CD4-positive, alpha-beta T cell treated with Interleukin-10 for 1 hour (primary cell): ENCODE measurements at regions not wholly inside any gene's neighbourhood (a gene's known extent, or its start where the extent isn't known, plus 50 kb on each side); places are given as distances from the start of the nearest gene placed in this dataset.
A peak's percentile ranks its signal among the peaks of the same experiment; 100 is the strongest.
"Not testable (repeated sequence)": the region's sequence is repeated elsewhere in the genome, so short reads cannot be mapped to it uniquely, and the experiment has no call there.

Source experiments
- DNase-seq: peaks from one replicate; pipeline ENCODE4 v3.0.0-alpha.2; 2020

DNA sequence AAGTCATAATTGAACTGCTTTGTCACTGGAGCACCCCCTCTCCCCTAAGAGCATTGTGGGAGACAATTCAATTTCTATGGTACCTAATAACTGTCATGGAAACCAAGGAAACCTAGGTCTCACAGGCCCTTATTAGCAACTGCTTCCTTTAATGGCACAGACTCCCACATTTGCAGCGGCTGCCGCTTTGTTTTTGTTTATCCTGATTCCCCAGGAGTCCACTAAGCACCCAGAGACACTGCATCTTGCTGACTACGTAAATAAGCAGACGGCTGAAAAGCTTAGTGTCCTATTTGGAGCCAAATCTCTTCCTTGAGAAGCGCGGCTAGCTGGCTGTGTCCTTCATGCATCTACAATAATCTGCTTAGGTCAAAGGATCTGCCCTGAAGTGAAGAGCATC is 494.4 kb downstream of the TMA16 start:
- DNase-seq, result no peak

DNA sequence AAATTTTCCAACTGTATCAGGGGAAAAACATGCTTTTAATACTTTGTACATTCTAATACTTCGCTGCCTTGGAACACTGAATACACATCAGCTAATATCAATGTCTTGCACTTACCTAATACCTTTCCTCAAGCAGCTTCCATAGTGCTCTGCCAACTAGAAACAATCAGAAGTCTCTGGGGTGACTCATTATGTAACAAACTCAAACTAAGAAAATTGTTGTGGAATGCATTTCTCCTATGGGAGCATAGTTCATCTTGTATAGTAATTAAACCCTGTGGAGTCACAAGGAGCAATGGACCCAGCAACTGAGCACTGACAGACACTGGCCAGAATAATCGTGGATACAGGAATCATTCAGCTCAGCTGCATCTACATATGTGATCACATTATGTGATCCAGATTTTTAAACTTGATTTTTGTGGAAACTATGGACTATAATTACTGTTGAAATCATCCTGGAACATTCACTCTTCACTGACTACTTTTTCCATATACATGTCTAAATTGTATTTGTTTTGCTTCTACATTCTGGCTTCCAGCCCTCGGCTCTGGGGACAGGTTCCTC is 496.9 kb downstream of the TMA16 start:
- no peak for DNase-seq

DNA sequence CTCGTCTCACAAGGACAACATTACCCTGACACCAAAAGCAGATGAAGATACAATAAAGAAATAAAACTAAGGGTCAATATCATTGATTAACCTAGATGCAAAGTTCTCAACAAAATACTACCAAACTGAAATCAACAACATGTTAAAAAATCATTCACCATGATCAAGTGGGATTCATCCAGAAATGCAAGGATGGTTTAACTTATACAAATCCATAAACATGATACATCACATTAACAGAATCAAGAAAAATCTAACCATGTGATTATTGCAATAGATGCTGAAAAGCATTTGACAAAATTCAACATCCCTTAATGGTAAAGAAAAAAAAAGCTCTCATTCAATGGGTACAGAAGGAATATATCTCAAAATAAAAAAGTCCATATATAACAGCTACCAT is 514.9 kb downstream of the TMA16 start:
- DNase-seq, result no peak

DNA sequence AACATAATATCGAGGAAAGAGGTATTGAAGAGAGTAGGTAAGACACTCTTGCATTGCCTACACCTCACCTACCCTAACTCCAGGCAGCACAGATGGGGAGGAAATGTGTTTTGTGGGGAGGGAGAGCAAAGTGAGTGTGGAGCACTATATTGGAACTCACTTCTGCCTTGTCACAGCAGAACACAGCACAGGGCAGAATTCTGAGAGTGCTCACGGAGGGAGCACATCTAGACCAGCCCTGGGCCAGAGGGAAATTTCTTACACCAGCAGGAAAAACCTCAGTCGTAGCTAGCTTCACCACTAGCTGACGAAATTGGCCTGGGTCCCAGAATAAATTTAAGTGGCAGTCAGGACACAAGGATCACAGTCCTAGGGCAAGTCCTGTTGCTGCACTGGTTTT is 517.3 kb downstream of the TMA16 start:
- DNase-seq, result no peak

GRCh38 chr4:164012396-164013027 is 518.0 kb downstream of the TMA16 start:
- peak; percentile 38 for DNase-seq

GRCh38 chr4:164021947-164022346 is 527.5 kb downstream of the TMA16 start:
- no peak for DNase-seq

GRCh38 chr4:164023214-164023613 is 528.7 kb downstream of the TMA16 start:
- DNase-seq, result no peak

- no peak for DNase-seq
Observed at GRCh38 chr4:164027805-164028204, 533.3 kb downstream of the TMA16 start.

- no peak for DNase-seq
Observed at GRCh38 chr4:164039482-164039881, 545.0 kb downstream of the TMA16 start.

DNA sequence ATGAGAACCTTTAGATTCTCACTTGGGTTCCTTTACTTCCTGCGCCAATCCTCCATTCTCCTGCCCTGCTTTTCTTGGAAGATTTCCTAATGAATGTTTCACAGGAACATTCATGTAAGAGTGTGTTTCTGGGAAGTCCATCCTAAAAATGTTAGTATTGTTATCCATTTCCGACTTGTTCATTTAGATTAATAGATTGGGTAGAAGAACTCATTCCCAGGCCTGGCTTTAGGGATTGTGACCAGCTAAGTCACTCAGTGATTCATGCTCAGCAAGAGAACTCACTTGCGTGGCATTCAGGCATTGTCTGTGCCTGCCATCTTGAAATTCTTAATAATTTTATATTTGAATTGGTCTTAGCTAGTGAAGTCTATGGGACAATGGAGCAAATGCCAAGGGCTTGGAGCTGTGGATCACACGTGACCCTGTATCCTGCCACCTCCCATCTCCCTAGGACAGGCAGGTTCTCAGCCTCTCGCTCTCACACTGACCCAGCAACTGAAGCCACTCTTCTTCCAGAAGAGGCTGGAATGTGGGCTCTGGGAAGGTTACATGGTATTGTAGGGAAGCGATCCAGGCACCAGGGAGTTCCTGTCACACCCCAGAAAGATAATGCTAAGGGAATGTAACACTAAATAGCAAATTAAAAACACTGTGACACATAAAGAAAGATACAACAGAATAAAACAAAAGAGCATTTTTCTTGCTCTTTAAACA is 562.1 kb downstream of the TMA16 start:
- DNase-seq, result no peak

DNA sequence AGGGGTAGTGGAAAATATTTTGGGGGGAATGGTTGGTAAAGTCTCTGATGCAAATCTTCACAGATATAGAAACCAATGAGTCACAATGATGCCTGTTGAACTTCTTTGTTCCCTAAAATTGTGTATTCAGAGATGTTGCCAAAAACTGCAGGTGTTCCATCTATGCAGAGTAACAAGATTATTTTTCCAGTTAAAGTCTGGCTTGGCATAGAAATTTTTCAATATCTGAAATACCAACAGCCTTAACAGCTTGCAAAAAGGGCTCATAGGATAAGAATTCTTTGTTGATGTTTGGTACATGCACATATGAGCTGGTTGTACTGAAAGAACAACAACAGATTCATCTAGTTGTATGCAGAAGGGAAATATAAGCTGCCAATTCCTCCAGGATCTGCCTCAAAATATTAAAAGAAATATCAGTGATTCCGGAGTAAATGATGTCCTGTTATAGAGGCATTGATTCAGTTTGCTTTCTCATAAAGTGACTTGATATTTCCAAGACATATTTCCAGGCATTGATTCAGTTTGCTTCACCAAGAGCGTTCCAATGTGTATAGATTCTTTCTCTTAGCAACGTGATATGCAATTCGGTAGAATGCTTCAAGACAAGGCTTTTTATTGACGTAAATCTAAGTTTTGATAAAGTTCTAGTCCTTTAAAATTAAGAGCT is 564.4 kb downstream of the TMA16 start:
- no peak for DNase-seq

DNA sequence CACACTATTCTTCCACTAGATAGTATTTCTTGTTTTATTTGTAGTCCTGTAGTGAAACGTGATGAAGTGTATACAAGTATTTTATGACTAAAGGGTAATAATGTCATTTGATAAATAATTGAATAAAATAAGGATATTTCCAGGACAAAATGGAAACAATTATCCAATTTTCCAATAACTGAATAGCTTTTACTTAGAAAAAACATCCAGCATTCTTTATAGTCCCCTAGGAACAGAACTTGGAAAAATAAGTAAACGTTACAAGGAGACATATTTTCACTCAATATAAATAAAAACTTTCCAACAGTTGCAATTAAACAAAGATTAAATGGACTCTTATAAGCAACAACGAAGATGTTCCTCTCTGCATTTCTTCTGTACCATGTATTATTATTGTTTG is 566.0 kb downstream of the TMA16 start:
- no peak for DNase-seq

DNA sequence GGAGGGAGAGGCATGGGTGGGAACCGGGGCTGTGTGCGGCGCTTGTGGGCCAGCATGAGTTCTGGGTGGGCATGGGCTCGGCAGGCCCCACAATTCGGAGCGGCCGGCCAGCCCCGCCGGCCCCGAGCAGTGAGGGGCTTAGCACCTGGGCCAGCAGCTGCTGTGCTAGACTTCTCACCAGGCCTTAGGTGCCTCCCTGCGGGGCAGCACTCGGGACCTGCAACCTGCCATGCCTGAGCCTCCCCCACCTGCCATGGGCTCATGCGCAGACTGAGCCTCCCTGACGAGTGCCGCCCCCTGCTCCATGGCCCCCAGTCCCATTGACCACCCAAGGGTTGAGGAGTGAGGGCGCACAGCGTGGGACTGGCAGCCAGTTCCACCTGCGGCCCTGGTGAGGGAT is 573.9 kb downstream of the TMA16 start:
- DNase-seq, result no peak

DNA sequence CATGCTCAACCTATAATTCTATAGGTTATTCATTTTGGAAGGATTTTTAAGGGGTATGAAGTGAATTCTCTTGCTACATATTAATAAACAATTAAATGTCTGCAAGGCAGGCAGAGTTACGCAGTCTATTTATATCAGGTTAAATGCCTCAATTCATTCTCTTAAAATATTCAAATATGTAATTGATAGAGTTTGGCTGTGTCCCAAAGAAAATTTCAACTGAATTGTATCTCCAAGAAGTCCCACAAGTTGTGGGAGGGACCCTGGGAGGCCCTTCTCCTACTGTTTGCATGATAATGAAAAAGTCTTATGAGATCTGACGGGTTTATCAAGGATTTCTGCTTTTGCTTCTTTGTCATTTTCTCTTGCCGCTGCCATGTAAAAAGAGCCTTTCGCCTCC is 576.1 kb downstream of the TMA16 start:
- DNase-seq, result no peak

DNA sequence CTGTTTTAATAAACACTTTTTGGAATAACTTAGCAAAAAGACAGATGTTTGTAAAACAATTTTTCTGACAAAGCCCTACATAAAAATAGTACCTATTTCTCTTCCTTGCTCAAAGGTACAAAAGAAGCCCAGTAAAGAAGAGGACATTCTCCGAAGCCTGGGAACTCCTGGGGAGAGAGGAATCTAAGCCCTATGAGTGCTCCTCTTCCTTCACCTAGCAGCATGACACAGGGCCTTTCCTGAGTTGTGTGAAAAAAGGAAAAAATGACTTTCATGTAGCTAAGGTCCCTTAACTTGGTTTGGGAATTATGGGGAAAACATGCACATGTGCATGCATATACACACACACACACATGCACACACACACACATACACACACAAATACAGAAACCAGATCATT is 586.9 kb downstream of the TMA16 start:
- no peak for DNase-seq

DNA sequence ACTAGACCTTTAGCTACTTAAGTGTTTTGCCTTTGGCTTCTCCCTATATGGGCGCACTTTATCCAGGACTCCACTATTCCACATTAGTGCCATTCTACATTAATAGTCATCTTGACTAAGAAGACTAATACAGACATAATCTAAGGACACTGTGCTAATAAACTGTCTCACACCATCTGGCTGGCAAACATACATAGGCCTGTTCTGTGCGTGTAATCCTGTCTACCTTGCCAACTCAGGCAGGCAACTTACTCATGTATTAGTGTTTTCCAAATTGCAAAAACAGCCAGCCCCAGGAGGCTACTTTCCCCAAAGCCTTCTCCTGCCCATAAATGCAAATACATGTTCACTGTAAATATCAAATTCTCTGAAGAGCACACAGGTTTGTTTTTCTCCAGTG is 587.3 kb downstream of the TMA16 start:
- no peak for DNase-seq

- no peak for DNase-seq
Observed at GRCh38 chr4:164087733-164088132, 593.2 kb downstream of the TMA16 start.

GRCh38 chr4:164095313-164096110 is 601.0 kb downstream of the TMA16 start:
- DNase-seq, result no peak

- DNase-seq, result no peak
Observed at GRCh38 chr4:164096766-164097518, 602.5 kb downstream of the TMA16 start.

GRCh38 chr4:164100741-164101365 is 606.4 kb downstream of the TMA16 start:
- DNase-seq, result not testable (repeated sequence)

DNA sequence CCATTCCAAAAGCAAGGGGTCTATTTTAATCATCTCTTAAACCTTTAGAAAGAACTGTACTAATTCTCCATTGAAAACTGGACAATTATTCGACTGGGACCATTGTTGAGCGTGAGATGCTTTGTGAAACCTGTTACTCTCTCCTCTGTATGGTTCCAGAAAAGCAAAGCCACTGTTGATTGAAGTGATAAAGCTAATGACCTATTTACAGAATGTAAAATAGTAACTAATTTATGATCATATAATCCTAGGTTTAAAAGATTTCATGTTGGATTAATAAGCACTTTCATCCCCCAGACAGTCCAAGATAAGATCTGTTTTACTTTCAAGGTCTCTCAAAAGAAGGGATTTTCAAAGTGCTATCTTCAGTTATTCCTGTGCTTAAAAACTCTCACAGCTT is 614.5 kb downstream of the TMA16 start:
- no peak for DNase-seq

DNA sequence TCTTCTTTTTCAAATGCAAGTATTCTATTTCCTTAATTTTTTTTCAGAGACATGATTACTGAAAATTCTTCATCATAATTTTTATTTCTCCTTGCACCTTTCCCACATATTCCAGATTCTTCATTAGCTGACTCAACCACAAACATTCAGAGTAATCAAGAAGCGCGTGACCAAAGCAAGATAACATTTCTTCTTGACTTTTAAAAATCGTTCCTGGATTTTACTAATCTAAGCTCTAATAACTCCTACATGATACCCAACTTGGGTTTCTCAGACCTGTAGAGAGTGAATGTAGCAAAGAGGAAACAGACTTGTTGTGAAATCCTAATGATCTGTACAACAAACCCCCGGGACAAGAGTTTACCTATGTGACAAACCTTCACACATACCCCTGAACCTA is 615.0 kb downstream of the TMA16 start:
- no peak for DNase-seq
